COLO829 (cell line): ENCODE measurements at regions not wholly inside any gene's neighbourhood (a gene's known extent, or its start where the extent isn't known, plus 50 kb on each side); places are given as distances from the start of the nearest gene placed in this dataset.
"Not testable (repeated sequence)": the region's sequence is repeated elsewhere in the genome, so short reads cannot be mapped to it uniquely, and the experiment has no call there.

Experiments
- DNase-seq: peaks from one replicate; pipeline ENCODE4 v3.0.0; 2012; ENCODE audit warnings: low spot score

DNA sequence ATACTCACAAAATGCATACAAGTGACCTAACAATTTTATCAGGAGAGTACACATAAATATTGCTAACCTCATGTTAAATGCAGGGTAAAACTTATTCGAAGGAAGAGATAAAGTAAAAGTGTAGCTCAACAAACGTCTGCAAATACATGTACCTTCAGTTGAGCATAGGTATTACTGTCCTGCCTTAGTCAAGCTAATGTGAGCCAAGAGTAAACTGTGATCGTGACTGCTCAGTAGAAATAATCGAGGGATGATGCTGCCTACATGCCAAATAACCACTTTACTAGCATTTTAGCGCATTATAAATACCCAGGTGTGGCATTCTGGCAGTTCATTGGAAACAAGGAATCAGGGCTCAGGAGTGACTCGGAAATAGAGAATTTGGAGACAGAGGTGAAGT lies 779.5 kb downstream of the SOCS6 start:
- DNase-seq: no peak

DNA sequence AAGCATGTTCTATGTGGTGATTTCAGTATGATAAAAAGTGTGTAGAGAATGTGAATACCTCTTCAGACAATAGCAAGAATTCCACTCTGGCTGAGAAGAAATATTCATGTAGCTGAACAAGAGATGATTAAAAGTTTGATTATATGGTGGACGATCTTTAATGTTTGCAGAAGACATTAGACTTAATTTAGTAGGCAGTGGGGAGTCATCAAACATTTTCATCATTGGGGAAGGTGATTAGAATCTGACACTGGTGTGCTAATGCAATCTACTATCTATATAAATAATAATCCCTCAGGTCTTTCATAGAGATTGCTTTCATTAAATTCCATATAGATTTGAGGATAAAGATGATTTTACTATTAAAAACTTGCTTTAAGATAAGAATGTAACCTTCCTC lies 761.0 kb downstream of the SOCS6 start:
- no peak for DNase-seq

DNA sequence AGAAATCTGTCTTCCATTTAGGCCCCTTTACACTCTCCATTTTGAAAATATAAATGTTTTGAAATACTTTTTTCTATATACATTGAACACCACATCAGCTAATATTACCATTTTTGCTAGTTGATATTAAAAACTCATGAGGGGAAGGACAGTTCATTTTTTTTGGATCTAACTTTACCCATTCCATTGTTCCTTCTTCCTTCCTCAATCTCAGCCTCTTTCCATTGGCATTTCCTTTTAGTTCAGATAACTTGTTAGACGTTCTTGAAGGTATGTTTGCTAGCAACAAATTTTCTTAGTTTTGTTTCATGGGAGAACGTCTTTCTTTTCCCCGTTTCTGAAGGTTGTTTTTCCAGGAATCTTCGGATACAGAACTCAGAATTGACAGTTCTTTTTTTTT lies 759.0 kb downstream of the SOCS6 start:
- DNase-seq: no peak

DNA sequence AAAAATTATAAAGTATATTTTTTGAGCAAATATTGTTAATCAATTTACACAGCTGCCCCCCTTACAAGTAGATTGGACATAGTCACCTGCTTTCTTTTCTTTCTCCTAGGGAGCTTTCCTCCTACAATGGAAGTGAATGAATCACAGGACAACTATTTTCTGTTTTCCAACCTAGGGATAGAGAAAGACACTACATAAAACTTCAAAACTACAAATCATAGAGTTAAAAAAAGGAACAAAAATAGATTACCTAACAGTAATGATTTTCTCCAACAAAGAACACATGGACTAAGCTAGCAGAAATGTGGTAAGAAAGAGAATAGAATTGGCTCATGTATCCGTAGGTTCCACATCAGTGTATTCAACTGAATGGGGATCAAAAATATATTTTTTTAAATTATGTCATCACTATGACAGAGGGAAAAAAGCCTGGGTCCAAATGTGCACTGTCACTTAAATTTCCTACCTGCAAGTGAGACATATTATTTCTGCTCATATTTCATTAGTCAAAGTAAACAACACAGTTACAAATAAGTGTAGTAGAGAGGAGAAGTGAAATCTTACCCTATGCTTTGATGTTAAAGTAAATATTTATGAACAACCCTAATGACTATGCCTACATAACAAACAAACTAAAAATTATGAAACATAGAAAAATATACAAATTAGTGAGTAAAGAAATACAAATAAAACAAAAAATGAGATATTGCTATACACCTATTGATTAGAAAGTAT lies 756.7 kb downstream of the SOCS6 start:
- DNase-seq: no peak

DNA sequence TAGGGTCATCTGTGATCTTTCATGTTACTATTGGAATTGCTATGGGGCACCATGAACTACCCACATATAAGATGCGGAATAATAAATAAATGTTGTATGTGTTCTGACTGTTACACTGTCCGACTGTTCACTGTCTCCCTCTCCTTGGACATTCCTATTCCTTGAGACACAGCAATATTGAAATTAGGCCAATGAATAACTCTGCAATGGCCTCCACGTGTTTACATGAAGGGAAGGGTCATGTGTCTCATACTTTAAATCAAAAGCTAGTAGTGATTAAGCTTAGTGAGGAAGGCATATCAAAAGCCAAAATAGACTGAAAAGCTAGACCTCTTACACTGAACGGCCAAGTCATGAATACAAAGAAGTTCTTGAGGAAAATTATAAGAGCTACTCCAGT lies 751.3 kb downstream of the SOCS6 start:
- no peak for DNase-seq

DNA sequence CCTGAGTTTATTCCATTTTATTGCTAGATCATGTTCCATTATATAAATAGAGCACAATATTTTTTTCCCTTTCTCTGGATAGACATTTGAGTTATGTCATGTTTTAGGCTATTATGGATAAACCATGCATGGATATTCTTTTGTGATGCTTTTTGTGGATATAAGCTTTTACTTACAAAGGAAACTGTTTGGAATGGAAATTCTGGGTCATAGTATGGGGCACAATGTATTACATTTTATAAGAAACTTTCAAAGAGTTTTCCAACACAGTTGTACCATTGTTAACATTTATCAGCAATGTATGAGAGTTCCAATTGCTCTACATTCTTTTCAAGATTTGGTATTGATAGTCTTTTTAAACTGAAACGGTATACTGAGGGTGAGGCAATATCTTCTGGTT lies 749.4 kb downstream of the SOCS6 start:
- peak; percentile 38 for DNase-seq

DNA sequence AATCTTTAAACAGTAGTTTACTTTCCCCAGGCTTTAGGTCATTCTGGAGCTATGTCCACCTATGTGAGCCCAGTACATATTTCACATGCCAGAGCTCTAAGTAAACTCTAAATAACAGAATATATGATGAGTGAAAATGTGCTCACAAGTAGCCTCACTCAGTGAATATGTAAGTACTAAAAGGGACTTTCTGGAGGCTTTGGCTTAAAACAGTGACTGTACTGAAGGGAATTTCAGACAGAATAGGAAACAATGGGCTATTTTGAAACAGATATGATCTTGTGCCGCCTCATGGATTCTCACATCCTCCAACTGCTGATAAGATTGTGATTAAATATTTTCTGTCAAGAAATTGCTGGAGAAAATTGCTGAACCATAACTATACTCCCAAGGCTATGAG lies 747.9 kb downstream of the SOCS6 start:
- no peak for DNase-seq

DNA sequence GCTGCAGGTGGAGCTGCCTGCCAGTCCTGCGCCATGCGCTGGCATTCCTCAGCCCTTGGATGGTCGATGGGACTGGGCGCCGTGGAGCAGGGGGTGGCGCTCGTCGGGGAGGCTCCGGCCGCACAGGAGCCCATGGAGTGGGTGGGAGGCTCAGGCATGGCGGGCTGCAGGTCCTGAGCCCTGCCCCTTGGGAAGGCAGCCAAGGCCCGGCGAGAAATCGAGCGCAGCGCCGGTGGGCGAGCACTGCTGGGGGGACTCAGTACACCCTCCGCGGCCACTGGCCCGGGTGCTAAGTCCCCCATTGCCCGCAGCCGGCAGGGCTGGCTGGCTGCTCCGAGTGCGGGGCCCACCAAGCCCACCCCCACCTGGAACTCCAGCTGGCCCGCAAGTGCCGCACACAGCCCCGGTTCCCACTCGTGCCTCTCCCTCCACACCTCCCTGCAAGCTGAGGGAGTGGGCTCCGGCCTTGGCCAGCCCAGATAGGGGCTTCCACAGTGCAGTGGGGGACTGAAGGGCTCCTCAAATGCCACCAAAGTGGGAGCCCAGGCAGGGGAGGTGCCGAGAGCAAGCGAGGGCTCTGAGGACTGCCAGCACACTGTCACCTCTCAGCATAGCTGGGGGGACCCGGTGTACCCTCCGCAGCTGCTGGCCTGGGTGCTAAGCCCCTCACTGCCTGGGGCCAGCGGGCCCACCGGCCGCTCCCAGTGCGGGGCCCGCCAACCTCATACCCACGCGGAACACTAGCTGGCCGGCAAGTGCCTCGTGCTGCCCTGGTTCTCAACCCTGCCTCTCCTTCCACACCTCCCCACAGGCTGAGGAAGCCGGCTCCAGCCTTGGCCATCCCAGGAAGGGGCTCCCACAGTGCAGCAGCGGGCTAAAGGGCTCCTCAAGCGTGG lies 742.7 kb downstream of the SOCS6 start:
- DNase-seq: not testable (repeated sequence)

DNA sequence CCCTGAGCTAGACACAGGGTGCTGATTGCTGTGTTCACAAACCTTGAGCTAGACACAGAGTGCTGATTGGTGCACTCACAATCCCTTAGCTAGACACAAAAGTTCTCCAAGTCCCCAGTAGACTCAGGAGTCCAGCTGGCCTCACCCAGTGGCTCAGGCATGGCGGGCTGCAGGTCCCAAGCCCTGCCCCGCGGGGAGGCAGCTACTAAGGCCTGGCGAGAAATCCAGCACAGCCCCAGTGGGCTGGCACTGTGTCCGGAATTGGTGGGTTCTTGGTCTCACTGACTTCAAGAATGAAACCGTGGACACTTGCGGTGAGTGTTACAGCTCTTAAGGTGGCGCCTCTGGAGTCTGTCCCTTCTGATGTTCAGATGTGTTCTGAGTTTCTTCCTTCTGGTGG lies 741.2 kb downstream of the SOCS6 start:
- DNase-seq: not testable (repeated sequence)

DNA sequence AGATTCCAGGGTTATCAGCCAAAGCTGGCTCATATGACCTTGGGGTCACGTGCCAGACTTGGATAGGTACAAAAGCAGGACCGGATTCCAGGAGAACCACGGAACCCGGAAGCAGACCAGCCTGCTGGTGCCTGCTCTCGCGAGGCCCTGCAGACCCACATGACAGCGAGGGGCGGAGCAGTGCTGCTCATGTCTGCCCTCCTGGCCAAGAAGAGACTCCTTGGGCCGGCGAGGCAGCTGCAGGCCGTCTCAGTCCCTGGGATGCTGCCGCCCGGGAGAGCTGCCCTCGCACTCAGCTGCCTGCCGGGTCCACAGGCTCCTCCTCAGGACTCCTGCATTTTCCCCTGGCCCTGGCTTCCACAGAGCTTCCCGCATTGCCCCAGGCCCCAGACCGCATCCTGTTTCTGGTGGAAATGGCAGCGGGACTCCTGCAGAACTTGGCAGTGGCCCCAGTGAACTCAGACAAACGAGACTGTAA lies 739.5 kb downstream of the SOCS6 start:
- no peak for DNase-seq

DNA sequence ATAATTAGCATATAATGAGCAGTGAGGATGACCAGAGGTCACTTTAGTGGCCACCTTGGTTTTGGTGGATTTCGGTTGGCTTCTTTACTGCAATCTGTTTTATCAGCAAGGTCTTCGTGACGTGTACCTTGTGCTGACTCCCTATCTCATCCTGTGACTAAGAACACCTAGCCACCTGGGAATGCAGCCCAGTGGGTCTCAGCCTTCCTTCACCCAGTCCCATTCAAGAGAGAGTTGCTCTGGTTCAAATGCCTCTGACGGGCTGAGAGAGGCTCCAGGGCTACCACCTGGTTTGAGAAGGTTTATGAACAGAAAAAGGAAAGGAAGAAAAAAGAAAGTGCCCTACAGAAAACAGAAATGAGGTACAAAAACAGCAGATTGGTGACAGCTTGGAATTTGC lies 738.7 kb downstream of the SOCS6 start:
- DNase-seq: no peak

DNA sequence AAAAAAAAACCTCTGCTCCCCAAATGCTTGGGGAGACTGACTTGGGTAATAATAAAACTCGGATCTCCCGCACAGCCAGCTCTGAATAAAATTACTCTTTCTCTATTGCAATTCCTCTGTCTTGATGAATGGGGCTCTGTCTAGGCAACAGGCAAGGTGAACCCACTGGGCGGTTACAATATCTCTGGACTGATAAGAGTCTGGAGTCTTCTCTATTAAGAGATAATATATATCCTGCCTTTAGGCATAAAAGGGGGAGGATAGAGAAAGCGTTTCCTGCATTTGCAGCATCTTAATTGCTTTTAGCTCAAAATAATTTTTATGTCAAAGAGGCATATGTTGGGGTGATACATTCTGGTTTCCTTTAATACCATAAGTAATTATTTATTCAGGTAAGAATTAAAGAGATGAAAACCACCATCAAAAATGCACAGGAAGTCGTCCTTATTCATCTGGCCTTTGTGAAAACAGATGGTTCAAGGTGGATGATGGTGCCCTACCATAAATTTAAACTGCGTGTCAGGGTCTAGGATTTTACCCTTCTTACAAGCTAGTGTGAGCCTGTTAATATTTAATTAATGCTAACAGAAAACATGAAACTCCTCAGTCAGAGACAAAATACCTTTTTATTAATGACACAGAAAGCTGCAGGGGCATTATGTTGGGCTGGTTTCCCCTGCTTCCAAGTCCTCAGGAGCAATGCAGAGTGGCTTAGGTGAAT lies 736.8 kb downstream of the SOCS6 start:
- no peak for DNase-seq

DNA sequence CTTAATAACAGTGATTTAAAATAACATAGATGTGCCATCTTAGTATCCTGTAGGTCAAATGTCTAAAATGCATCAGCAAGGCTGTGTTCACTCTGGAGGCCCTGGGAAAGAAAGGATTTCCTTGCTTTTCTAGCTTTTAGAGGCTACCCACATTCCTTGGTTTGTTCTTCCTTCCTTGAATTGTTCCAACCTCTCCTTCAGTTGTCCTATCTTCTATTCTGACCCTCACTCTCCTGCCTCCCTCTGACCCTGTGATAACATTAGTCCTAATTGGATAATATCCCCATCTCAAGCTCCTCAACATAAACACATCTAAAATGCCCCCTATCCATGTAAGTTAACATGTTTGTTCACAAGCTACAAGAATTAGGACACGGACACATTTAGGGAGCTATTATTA lies 733.5 kb downstream of the SOCS6 start:
- DNase-seq: no peak

DNA sequence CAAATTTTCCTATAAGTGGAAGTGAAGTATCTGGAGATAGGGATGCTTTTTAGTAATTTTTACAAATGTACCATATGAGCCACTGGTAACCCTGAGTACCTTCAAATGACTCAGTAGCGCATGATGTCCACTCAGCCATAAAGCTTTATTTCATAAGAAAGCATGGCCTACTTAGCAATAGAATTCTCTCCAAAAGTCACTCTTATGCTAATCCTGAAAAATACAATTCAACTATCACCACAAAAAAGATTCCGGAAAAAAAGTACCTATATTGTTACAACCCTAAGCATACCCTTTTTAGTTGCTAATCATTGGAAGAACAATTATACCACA lies 732.2 kb downstream of the SOCS6 start:
- no peak for DNase-seq

DNA sequence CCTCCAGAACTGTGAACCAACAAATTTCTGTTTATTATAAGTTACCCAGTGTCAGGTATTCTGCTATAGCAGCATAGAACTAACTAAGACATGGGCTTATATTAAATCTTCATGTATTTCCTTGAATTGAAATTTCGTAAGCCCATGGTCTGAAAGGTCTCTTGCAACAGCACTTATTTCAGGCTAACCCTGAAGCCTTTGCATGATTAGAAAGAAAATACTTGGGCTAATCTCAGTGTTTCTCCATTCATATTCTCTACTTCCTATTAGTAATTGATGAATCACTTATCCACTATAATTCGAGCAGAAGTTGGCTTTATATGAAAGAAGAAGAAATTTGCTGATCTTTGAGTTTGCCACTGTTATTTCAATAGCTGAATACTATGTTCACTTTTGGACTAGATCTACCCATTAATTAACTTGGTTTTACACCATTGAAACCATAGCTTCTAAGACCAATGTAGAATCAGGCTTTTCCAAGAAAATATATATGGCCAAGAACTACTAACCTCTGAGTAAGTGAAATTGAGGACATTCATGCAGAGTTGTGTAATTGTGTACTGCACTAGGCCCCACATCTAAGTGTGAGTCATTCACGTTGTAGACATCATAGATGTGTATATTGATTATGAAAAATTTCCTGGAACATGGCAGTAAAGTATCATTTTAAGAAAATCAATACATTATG lies 731.6 kb downstream of the SOCS6 start:
- no peak for DNase-seq

DNA sequence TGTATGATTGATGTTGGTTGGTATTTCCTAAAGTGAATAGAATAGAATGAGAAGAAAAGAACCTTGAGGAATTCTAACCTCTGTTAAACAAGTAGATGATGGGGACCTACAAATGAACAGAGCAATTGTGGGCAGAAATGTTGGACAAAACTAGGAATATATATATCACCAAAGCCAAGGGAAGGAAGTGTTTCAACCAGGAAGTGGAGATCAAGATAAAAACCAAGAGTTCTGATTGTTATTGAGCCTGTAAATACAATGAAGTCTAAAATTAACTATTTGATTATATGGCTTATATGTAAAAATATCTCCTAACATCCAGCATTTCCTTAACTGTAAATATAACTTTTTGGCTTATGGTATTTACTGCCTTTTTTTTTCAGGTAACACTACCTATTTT lies 730.0 kb downstream of the SOCS6 start:
- no peak for DNase-seq

DNA sequence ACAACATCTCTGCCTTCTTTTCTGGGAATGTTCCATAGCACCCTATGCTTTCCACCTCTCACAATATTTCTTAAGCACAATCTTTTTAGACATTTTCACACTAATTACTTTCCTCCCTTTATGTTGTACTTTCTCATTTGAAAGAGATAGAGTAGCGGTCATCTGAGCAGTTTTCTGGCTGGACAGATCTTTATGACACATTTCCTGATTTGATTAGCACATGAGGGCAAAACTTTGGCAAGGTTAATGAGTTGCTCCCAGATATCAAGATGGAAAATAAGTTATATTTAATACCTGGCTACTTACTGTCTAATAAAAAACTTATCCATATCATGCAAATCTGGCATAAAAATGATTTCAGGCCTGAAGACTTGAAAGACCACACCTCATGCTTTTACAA lies 723.9 kb downstream of the SOCS6 start:
- no peak for DNase-seq

DNA sequence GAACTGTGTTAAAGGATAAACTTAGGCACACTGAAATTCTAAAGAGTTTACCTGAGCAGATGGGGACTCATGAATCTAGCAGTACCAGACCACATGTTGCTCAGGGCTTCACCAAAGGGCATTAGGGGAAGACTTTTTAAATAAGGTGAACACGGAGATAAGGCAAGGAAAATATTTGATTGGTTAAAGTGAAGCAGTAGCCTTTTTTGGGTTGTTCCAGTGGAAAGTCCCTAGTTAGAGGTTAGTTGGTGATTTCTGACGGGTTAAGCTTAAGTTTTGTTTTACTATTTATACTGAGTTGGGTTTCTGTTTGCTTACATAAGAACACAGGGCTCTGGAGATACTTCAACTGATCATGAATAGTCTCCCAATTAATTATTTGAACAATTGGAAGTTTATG lies 722.5 kb downstream of the SOCS6 start:
- no peak for DNase-seq

DNA sequence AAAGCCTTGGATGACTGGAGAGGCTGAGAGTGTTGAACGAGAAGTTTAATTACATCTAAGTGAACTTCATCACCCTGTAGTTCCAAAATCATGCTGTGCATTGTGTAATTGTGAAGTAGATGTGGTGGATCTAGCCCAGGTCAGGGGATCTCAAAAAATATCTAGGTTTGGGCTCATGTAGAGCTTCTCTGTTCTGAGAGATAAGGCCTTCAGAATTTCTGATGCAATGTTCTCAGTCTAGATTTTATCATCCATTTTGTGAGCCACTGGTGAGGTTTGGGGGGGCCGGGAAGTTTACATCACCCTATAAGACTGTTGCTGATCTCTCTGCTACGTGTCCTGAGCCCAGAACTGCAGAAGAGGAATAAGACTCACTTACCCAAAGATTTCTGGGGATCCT lies 719.4 kb downstream of the SOCS6 start:
- DNase-seq: no peak

DNA sequence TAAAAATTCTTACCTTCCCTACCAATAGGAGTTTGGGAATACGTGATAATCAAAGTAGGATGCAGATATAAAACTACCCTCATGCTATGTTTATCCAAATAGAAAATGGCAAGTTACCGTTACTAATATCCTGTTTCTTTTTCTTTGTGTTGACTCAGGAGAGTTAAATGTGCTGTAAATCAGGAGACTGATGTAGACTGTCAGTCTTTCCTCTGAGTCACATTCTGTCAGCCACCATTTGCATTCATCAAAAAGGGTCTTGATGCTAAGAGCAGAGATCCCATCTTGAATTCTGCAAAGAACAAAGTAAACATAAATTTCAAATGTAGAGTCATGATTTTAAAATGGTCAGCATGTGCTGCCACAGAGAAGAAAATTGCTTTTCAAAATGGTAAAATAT lies 712.8 kb downstream of the SOCS6 start:
- DNase-seq: no peak

DNA sequence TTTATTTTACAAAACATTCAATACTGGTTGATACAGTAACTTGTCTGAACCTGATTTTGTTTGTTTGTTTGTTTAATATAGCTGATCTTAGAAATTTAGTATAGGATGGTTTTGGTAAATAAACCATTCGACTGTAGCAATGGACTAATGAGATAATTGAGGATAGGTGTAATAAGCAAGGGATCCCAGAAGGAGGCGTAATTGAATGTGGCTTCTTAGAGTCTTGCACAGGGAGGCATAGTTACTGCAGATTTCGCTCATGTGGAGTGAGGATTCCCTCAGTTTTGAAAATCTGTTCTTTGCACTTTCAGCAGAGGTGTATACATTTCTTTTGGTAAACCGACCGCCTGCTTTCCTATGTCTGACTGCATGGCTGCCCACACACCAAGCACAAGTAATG lies 709.6 kb downstream of the SOCS6 start:
- no peak for DNase-seq

DNA sequence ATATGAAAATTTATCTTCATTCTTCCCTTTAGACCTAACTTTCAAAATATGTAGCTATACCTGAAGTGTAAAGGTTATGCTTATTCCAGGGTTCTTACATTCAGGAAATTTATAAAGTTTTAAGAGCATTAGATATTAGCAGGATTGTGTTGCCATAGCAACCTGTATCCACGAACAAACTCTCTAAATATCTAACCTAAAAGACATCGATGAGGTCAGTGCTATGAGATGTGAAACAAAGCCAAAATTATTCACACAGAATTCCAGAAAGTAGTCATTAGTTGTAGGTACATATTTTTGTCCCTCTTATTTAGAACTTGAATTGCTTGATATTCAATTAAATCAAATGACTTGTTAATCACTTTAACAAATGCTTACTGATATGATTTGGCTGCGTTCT lies 705.3 kb downstream of the SOCS6 start:
- DNase-seq: no peak
